HL-60 (cell line): ENCODE measurements at regions not wholly inside any gene's neighbourhood (a gene's known extent, or its start where the extent isn't known, plus 50 kb on each side); places are given as distances from the start of the nearest gene placed in this dataset.

Experiments used
- DNase-seq, 2 experiments: peaks; one replicate each; pipeline ENCODE4 v3.0.0-alpha.2; 2010 to 2020; ENCODE audit warnings: low read depth in 1 of 2, low spot score in 1 of 2
- H3K27ac ChIP-seq: fragments of 250-450 bp; sonication (Bioruptor Pico); replicated peaks from 2 replicates; pipeline ENCODE4 v1.5.1; 2020; ENCODE audit warnings: mild to moderate bottlenecking, moderate library complexity
- H3K27me3 ChIP-seq: fragments of 250-450 bp; sonication (Bioruptor Pico); 2 replicates; pipeline ENCODE4 v1.5.1; 2021; ENCODE audit warnings: mild to moderate bottlenecking, moderate library complexity; ENCODE audit not compliant: insufficient read depth, poor library complexity, severe bottlenecking
- H3K4me3 ChIP-seq: replicated peaks from 2 replicates; pipeline ENCODE4 v1.5.1; 2011; ENCODE audit warnings: mild to moderate bottlenecking, control low read depth, low read length; ENCODE audit not compliant: insufficient read depth
- GABPA ChIP-seq: IDR thresholded peaks from 2 replicates; pipeline ENCODE4 v1.6.1; 2012; ENCODE audit warnings: low read depth
- POLR2AphosphoS5 ChIP-seq: IDR thresholded peaks from 2 replicates; pipeline ENCODE4 v1.6.1; 2012; ENCODE audit warnings: low read depth
- REST ChIP-seq: IDR thresholded peaks from 2 replicates; pipeline ENCODE4 v1.6.1; 2012; ENCODE audit warnings: low read depth; ENCODE audit not compliant: insufficient replicate concordance
- SPI1 ChIP-seq: IDR thresholded peaks from 2 replicates; pipeline ENCODE4 v1.6.1; 2012; ENCODE audit warnings: low read depth, mild to moderate bottlenecking, borderline replicate concordance
- TF ChIP-seq, protein P1 (sequence below): IDR thresholded peaks from one replicate; pipeline ENCODE4 v1.5.1; 2011; ENCODE audit warnings: low read length, control low read depth, inconsistent platforms; ENCODE audit not compliant: insufficient read depth

DNA sequence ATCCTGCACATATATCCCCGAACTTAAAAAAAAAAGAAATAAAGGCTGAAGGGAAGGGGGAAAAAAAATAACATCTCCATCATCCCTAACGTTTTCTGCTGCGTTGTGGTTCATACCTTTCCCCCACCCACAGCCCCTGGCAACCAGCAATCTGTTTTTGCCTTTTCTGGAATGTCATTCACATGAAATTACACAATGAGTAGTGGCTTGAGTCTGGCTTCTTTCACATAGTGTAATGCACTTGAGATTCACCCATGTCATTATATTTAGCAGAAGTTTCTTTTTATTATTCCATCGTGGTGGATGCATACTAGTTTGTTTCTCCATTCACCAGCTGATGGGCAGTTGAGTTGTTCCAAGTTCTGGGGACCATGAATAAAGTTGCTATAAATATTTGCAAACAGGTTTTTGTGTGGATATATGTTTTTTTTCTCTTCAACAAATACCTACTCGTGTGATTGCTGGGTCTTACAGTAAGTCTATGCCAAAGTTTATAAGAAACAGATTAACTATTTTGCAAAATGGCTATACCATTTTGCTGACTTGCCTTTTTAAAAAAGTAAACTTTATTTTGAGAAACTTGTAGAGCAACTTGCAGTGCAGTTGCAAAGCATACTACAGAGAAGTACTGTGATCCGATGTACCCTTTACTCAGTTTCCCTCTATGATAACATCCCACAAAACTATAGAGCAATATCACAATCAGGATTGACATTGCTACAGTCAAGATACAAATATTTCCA is 322.5 kb downstream of the LPIN1 start:
- Histone ChIP-seq H3K27me3 (no peaks in the 10 kb centered on the region), H3K27ac (no peak overlapping the region), H3K4me3 (no peak overlapping the region)
- DNase-seq, result no peak
- TF ChIP-seq, protein P1, sequence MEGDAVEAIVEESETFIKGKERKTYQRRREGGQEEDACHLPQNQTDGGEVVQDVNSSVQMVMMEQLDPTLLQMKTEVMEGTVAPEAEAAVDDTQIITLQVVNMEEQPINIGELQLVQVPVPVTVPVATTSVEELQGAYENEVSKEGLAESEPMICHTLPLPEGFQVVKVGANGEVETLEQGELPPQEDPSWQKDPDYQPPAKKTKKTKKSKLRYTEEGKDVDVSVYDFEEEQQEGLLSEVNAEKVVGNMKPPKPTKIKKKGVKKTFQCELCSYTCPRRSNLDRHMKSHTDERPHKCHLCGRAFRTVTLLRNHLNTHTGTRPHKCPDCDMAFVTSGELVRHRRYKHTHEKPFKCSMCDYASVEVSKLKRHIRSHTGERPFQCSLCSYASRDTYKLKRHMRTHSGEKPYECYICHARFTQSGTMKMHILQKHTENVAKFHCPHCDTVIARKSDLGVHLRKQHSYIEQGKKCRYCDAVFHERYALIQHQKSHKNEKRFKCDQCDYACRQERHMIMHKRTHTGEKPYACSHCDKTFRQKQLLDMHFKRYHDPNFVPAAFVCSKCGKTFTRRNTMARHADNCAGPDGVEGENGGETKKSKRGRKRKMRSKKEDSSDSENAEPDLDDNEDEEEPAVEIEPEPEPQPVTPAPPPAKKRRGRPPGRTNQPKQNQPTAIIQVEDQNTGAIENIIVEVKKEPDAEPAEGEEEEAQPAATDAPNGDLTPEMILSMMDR, result no peak
- no peak for TF ChIP-seq GABPA
- TF ChIP-seq REST, result no peak
- TF ChIP-seq SPI1, result no peak
- no peak for TF ChIP-seq POLR2AphosphoS5

- TF ChIP-seq REST, result no peak
- no peak for TF ChIP-seq POLR2AphosphoS5
- no peak for TF ChIP-seq GABPA
- no peak for DNase-seq
- Histone ChIP-seq H3K27me3 (no peaks in the 10 kb centered on the region), H3K4me3 (no peak overlapping the region), H3K27ac (no peak overlapping the region)
Measured at GRCh38 chr2:12070153-12070552, 323.7 kb downstream of the LPIN1 start.

DNA sequence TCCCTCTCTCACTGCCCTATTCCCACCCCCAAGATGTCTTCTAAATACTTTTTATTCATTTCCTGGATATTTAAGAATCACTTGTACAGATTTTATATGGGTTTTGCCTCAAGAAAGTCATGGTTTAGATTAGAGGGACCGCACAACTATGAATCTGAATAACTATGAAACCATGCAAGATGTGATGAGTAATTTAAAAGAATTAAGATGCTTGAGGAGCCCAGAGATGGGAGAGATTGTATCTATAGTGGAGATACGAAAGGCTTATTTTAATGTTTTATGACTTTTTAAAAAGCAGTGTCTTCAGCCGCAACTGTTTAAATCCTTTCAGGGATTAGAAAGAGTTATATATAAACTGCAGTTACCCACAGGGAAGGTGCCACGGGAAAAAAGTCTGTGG is 324.1 kb downstream of the LPIN1 start:
- DNase-seq, result no peak
- TF ChIP-seq POLR2AphosphoS5 (no peak), GABPA (no peak), REST (no peak), SPI1 (no peak)
- TF ChIP-seq, protein P1, result no peak
- no peak overlapping the region for H3K4me3 ChIP-seq
- no peaks in the 10 kb centered on the region for H3K27me3 ChIP-seq
- H3K27ac ChIP-seq, result no peak overlapping the region
